IPS-NIHi7 (cell line): ENCODE measurements at regions not wholly inside any gene's neighbourhood (a gene's known extent, or its start where the extent isn't known, plus 50 kb on each side); places are given as distances from the start of the nearest gene placed in this dataset.

ENCODE experiments used
- DNase-seq: peaks from one replicate; pipeline ENCODE4 v3.0.0; 2012; ENCODE audit warnings: mixed read lengths; ENCODE audit errors: extremely low spot score

DNA sequence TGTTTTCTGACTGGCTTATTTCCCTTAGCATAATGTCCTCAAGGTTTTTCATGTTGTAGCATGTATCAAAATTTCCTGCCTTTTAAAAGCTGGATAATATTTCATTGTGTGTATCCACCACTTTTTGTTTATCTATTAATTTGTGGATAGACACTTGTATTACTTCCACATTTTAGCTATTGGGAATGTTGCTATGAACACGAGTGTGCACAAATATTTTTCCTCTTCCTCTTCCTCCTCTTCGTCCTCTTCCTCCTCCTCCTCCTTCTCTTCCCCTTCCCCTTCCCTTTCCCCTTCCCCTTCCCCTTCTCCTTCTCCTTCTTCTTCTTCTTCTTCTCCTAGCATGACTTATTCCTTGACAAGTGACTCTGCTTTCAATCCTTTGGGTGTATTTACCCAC lies 51.2 kb upstream of the KL start:
- DNase-seq, result no peak
